OCI-LY1 (cell line): ENCODE measurements at regions not wholly inside any gene's neighbourhood (a gene's known extent, or its start where the extent isn't known, plus 50 kb on each side); places are given as distances from the start of the nearest gene placed in this dataset.
"Not testable (repeated sequence)": the region's sequence is repeated elsewhere in the genome, so short reads cannot be mapped to it uniquely, and the experiment has no call there.

Experiments used
- H2AFZ ChIP-seq: fragments of 200-600 bp; sonication (generic), shearing (Covaris generic); 2 replicates; pipeline ENCODE4 v1.6.0; 2014; ENCODE audit warnings: antibody characterized with exemption, mild to moderate bottlenecking, low read length
- H3F3A ChIP-seq: fragments of 200-600 bp; sonication (generic), shearing (Covaris generic); 2 replicates; pipeline ENCODE4 v1.6.0; 2014; ENCODE audit warnings: mild to moderate bottlenecking, antibody characterized with exemption, low read length, moderate library complexity; ENCODE audit not compliant: insufficient read depth
- H3K27ac ChIP-seq: fragments of 200-600 bp; sonication (generic); 2 replicates; pipeline ENCODE4 v1.5.1; 2014; ENCODE audit warnings: low read length, mixed run types, mild to moderate bottlenecking, low read depth; ENCODE audit not compliant: poor library complexity, severe bottlenecking
- H3K27me3 ChIP-seq: fragments of 200-600 bp; sonication (generic); 2 replicates; pipeline ENCODE4 v1.6.0; 2014; ENCODE audit warnings: antibody characterized with exemption, mild to moderate bottlenecking, low read length, moderate library complexity; ENCODE audit not compliant: insufficient read depth
- H3K36me3 ChIP-seq: fragments of 200-600 bp; sonication (generic); 2 replicates; pipeline ENCODE4 v1.6.1; 2014; ENCODE audit warnings: mild to moderate bottlenecking, antibody characterized with exemption, low read length, moderate library complexity, mixed read lengths; ENCODE audit not compliant: insufficient read depth
- H3K4me1 ChIP-seq: fragments of 200-600 bp; sonication (generic); 2 replicates; pipeline ENCODE4 v1.5.1; 2014; ENCODE audit warnings: mild to moderate bottlenecking, low read length, moderate library complexity; ENCODE audit not compliant: insufficient read depth, severe bottlenecking
- H3K4me2 ChIP-seq: fragments of 200-600 bp; sonication (generic), shearing (Covaris generic); 2 replicates; pipeline ENCODE4 v1.6.1; 2014; ENCODE audit warnings: low read length
- H3K4me3 ChIP-seq: fragments of 200-600 bp; sonication (generic); 2 replicates; pipeline ENCODE4 v1.5.1; 2014; ENCODE audit warnings: low read length, low read depth, mild to moderate bottlenecking, mixed read lengths; ENCODE audit not compliant: poor library complexity, severe bottlenecking
- H3K79me2 ChIP-seq: fragments of 200-600 bp; shearing (Covaris generic); 2 replicates; pipeline ENCODE4 v1.6.1; 2016; ENCODE audit warnings: mixed run types, low read length, mixed read lengths; ENCODE audit not compliant: insufficient read depth
- H3K9ac ChIP-seq: fragments of 200-600 bp; sonication (generic), shearing (Covaris generic); 2 replicates; pipeline ENCODE4 v1.6.1; 2014; ENCODE audit warnings: mild to moderate bottlenecking, low read length, mixed read lengths
- H3K9me2 ChIP-seq: fragments of 200-600 bp; sonication (generic), shearing (Covaris generic); 2 replicates; pipeline ENCODE4 v1.6.1; 2014; ENCODE audit warnings: low read depth, mild to moderate bottlenecking, low read length, mixed read lengths
- H3K9me3 ChIP-seq: fragments of 200-600 bp; shearing (Covaris generic); 2 replicates; pipeline ENCODE4 v1.6.1; 2014; ENCODE audit warnings: low read length, mixed read lengths
- H4K20me1 ChIP-seq: fragments of 200-600 bp; sonication (generic), shearing (Covaris generic); 2 replicates; pipeline ENCODE4 v1.6.0; 2016; ENCODE audit warnings: mild to moderate bottlenecking, low read length; ENCODE audit not compliant: insufficient read depth
- EZH2 ChIP-seq: fragments of 200-600 bp; sonication (generic), shearing (Covaris generic); IDR thresholded peaks from 2 replicates; pipeline ENCODE4 v1.8.0; 2017; ENCODE audit warnings: borderline replicate concordance, mixed run types, mild to moderate bottlenecking, antibody characterized with exemption, low read length, moderate library complexity, mixed read lengths
- TF ChIP-seq, protein P1 (sequence below): fragments of 200-600 bp; sonication (generic), shearing (Covaris generic); IDR thresholded peaks from 2 replicates; pipeline ENCODE4 v1.5.1; 2017; ENCODE audit warnings: mild to moderate bottlenecking, antibody characterized with exemption, low read length, moderate library complexity, mixed read lengths

DNA sequence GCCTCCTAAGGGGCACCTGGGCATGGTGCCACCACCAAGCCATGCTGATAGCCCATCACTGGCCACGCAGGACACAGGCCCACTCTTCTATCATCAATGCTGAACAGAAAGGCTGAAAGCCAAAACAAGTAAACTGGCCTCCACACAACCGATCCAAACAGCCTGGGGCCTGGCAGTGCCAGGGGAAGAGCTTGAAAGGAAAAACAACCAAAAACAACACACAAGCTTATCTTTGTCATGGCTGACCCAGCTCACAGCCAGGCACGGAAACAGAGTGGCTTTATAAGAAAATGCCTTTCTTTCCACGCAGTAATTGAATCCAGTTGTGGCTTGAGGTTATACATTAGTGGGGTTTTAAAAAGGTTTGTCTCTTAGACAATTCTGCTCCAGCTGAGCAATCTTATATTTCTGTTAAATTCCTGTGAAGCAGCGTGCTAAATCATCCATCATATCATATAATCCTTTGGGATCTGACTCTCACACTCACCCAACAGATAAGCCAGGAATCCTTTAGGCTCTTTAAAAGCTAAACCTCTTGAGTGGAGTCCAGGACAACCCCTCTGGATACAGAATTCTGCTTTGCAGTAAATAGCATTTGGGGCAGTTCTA lies 65.4 kb upstream of the SLC22A16 start:
- Histone ChIP-seq H4K20me1 (no peaks in the 10 kb centered on the region), H3K4me2 (no peak overlapping the region), H3K4me1 (no peaks in the 10 kb centered on the region), H3K9me3 (no peaks in the 10 kb centered on the region), H3K4me3 (no peak overlapping the region), H3K9ac (no peak overlapping the region), H3K9me2 (no peaks in the 10 kb centered on the region), H3K27me3 (no peaks in the 10 kb centered on the region; the same call in none of the 2 replicates), H3F3A (no peaks in the 10 kb centered on the region), H2AFZ (no peak overlapping the region), H3K79me2 (no peaks in the 10 kb centered on the region), H3K36me3 (no peaks in the 10 kb centered on the region), H3K27ac (no peak overlapping the region)
- no peak for TF ChIP-seq EZH2
- TF ChIP-seq, protein P1, sequence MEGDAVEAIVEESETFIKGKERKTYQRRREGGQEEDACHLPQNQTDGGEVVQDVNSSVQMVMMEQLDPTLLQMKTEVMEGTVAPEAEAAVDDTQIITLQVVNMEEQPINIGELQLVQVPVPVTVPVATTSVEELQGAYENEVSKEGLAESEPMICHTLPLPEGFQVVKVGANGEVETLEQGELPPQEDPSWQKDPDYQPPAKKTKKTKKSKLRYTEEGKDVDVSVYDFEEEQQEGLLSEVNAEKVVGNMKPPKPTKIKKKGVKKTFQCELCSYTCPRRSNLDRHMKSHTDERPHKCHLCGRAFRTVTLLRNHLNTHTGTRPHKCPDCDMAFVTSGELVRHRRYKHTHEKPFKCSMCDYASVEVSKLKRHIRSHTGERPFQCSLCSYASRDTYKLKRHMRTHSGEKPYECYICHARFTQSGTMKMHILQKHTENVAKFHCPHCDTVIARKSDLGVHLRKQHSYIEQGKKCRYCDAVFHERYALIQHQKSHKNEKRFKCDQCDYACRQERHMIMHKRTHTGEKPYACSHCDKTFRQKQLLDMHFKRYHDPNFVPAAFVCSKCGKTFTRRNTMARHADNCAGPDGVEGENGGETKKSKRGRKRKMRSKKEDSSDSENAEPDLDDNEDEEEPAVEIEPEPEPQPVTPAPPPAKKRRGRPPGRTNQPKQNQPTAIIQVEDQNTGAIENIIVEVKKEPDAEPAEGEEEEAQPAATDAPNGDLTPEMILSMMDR = no peak

DNA sequence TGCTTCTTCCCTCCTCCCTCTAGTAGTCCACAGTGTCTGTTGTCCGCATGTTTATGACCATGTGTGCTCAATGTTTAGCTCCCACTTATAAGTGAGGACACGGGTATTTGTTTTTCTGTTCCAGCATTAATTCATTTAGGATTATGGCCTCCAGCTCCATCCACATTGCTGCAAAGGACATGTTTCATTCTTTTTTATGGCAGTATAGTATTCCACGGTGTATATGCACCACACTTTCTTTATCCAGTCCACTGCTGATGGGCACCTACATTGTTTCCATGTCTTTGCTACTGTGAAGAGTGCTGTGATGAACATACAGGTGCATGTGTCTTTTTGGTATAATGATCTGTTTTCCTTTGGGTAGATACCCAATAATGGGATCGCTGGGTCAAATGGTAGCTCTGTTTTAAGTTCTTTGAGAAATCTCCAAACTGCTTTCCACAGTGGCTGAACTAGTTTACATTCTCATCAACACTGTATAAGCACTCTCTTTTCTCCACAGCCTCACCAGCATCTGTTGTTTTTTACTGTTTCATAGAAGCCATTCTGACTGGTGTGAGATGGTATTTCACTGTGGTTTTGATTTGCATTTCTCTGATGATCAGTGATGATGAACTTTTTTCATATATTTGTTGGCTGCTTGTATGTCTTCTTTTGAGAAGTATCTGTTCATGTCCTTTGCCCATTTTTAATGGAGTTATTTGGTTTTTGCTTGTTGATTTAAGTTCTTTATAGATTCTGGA lies 63.0 kb upstream of the SLC22A16 start:
- not testable (repeated sequence) for H3K79me2 ChIP-seq, H3K36me3 ChIP-seq, H3K4me1 ChIP-seq, H3K9me3 ChIP-seq, H3K9me2 ChIP-seq, H4K20me1 ChIP-seq, H3K27ac ChIP-seq, H2AFZ ChIP-seq, H3K4me3 ChIP-seq, H3K27me3 ChIP-seq, H3F3A ChIP-seq, H3K4me2 ChIP-seq, H3K9ac ChIP-seq

DNA sequence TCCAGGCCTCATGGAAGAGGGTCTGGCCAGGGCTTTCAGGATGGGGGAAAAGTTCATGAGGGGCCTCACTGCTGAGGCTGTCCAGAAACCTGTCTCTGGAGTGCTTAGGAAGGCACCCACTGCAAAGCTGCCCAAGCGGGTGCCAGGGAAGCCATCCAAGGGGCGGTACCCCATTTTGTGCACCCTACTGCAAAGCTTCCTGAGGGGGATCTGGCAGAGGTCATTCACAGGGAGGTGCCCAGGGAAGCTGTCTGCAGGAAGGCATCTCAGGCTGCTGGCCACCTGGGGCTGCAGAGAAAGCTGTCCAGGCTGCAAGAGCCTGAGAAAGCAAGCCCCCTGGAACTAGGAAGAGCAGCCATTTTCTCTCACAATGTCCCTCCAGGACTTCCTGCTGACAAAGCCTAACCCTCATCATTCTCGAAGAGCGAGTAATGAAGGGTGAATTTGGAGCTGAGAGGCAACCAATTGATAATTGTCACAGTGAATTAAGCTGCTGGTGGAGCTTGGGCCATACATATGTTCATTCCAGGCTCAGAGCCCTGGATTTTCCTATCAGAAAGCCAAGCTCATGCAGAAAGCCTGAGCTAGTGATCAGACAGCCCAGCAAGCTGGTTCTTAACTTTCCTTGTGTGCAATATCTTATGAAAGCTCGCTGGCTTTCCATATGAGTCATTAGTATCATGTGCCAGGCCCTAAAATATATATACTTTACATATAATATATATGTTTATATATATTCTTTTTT lies 62.2 kb upstream of the SLC22A16 start:
- Histone ChIP-seq H3K4me1 (no peaks in the 10 kb centered on the region), H3K9me2 (no peaks in the 10 kb centered on the region), H3K36me3 (no peaks in the 10 kb centered on the region), H3K9ac (no peak overlapping the region), H3K27me3 (no peaks in the 10 kb centered on the region; the same call in none of the 2 replicates), H3K4me3 (no peak overlapping the region), H3K27ac (no peak overlapping the region), H2AFZ (no peak overlapping the region), H3K4me2 (no peak overlapping the region), H3K9me3 (no peaks in the 10 kb centered on the region), H3K79me2 (no peaks in the 10 kb centered on the region), H3F3A (no peaks in the 10 kb centered on the region), H4K20me1 (no peaks in the 10 kb centered on the region)
- no peak for TF ChIP-seq EZH2
- TF ChIP-seq, protein P1 = no peak
